ENCODE measurements at regions not wholly inside any gene's neighbourhood (a gene's known extent, or its start where the extent isn't known, plus 50 kb on each side); places are given as distances from the start of the nearest gene placed in this dataset.

DNA sequence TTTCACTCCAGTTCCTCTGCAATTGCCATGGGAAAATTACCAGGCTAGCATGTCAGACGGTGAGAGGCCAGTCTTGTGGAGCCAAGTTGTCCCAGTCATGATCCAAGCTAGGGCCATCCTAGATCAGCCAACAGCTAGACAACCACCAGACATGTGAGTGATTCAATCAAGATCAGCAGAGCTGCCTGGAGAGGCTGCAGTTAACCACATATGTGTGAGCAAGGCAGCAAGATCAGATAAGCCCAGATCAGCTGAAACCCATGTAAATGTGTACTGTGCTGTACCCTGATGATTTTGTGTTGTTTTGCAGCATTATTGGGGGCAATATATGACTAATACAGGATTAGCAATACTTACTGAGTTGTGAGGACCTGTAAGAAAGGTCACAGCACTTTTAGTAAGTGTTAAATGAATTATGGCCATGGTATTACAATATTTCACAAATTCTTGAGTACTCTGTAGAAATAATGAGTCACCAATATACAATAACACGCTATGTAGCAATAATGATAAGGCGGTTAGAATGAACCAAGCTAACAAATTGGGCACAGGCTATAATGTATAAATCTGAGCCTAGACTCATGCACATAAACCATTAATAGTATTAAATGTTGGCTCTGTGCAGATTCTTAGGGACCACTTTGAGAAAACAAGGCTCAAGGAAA lies 91.4 kb downstream of the SUDS3 start:
- Mint-ChIP-seq H3K4me1 (no peaks in the 10 kb centered on the region), H3K9me3 (no peaks in the 10 kb centered on the region), H3K4me3 (no peak overlapping the region), H3K36me3 (ENCODE audit: low read depth) (no peaks in the 10 kb centered on the region), H3K27me3 (ENCODE audit: low read depth) (no peaks in the 10 kb centered on the region), H3K27ac (no peak overlapping the region)
- no peak for TF ChIP-seq CTCF (IDR thresholded peaks at IDR 0.05; ENCODE audit: unreplicated experiment in 3 of 3)

DNA sequence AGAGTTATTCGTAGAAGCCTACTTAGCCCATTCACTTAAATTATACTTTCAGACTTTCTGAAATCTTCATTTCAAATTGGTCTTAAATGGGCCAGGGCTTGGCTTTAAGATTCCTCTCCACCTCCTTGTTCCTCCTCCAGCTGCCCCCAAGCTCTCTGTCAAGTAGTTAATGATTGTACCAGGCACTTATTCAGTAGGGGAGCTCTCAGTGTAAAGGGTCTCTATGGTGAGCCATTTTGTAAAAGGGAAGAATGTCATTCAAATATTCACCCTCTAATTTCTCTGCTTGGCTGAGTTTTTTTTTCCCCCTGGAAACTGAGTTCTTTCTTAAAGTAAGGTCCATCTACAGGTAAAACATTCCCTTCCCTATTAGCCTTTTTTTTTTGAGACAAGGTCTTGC lies 96.6 kb downstream of the SUDS3 start:
- Mint-ChIP-seq H3K4me1 (no peaks in the 10 kb centered on the region), H3K27ac (no peak overlapping the region), H3K9me3 (no peaks in the 10 kb centered on the region), H3K27me3 (ENCODE audit: low read depth) (peaks cover 5% of the 10 kb centered on the region), H3K4me3 (no peak overlapping the region), H3K36me3 (ENCODE audit: low read depth) (no peaks in the 10 kb centered on the region)
- TF ChIP-seq CTCF (IDR thresholded peaks at IDR 0.05; ENCODE audit: unreplicated experiment in 3 of 3): no peak

DNA sequence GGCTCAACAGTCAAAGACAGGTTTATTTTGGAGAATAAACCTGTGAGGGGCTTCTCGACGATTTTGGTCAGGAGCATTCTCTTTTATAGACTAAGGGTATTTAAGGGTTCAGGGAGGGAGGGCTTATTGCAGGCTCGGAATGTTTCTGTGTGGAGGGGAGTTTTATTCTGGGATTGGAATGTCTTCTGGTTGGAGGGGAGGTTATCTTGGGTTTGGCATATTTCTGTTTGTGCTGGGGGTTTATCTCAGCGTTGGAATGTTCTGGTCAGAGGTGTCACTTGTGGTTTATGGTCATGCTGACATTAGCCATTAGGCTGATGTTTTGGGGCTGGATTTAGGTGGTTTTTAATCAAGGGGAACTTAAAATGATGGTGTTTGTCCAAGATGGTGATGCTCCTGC lies 103.9 kb downstream of the SUDS3 start:
- no peak for TF ChIP-seq CTCF (IDR thresholded peaks at IDR 0.05; ENCODE audit: unreplicated experiment in 3 of 3)
- H3K36me3 Mint-ChIP-seq (ENCODE audit: low read depth): no peaks in the 10 kb centered on the region
- H3K9me3 Mint-ChIP-seq: no peaks in the 10 kb centered on the region
- H3K27ac Mint-ChIP-seq: no peak overlapping the region
- H3K4me1 Mint-ChIP-seq: no peaks in the 10 kb centered on the region
- no peak overlapping the region for H3K4me3 Mint-ChIP-seq
- H3K27me3 Mint-ChIP-seq (ENCODE audit: low read depth): peaks cover 3% of the 10 kb centered on the region

DNA sequence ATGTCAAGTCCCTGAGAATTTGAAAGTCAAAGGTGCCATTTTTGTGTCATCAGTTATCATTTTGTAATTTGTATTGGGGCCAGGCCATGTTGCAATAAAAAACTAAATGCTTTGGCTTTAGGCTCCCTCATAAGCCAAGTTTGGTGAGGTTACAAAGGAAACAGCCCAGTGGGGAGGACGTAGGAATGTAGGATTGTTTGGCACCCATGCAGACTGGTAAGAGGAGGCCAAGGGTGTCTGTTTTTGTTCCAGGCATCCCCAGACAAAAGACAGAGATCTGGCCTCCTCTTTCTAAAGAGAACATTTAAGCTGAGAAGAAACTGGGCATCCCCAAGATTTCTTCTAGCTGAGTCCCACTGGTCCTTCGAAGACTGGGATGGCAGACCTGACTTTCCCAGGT lies 111.7 kb downstream of the SUDS3 start:
- Mint-ChIP-seq H3K4me1 (no peaks in the 10 kb centered on the region), H3K9me3 (peaks cover 8% of the 10 kb centered on the region), H3K36me3 (ENCODE audit: low read depth) (no peaks in the 10 kb centered on the region), H3K27me3 (ENCODE audit: low read depth) (peaks cover 11% of the 10 kb centered on the region), H3K27ac (no peak overlapping the region), H3K4me3 (no peak overlapping the region)
- no peak for TF ChIP-seq CTCF (IDR thresholded peaks at IDR 0.05; ENCODE audit: unreplicated experiment in 3 of 3)

GRCh38 chr12:118493962-118494361 lies 117.6 kb downstream of the SUDS3 start:
- H3K27me3 Mint-ChIP-seq (ENCODE audit: low read depth): peaks cover 6% of the 10 kb centered on the region
- no peaks in the 10 kb centered on the region for H3K4me1 Mint-ChIP-seq
- no peak for TF ChIP-seq CTCF (IDR thresholded peaks at IDR 0.05; ENCODE audit: unreplicated experiment in 3 of 3)
- H3K4me3 Mint-ChIP-seq: no peak overlapping the region
- no peak overlapping the region for H3K27ac Mint-ChIP-seq
- H3K36me3 Mint-ChIP-seq (ENCODE audit: low read depth): no peaks in the 10 kb centered on the region
- peaks cover 3% of the 10 kb centered on the region for H3K9me3 Mint-ChIP-seq

DNA sequence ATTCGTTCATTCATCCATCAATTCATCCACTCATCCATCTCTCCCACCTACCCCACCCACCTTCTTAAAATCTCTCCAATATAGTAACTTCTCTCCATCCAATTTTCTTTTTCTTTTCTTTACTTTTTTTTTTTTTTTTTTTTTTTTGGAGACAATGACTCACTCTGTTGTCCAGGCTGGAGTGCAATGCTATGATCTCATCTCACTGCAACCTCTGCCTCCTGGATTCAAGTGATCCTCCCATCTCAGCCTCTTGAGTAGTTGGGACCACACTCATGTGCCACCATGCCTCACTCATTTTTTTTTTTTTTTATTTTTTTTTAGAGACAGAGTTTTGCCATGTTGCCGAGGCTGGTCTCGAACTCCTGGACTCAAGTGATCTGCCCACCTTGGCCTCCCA lies 118.4 kb downstream of the SUDS3 start:
- no peaks in the 10 kb centered on the region for H3K9me3 Mint-ChIP-seq
- no peaks in the 10 kb centered on the region for H3K4me1 Mint-ChIP-seq
- no peak overlapping the region for H3K4me3 Mint-ChIP-seq
- no peak for TF ChIP-seq CTCF (IDR thresholded peaks at IDR 0.05; ENCODE audit: unreplicated experiment in 3 of 3)
- H3K27ac Mint-ChIP-seq: no peak overlapping the region
- no peaks in the 10 kb centered on the region for H3K36me3 Mint-ChIP-seq (ENCODE audit: low read depth)
- H3K27me3 Mint-ChIP-seq (ENCODE audit: low read depth): peaks cover 6% of the 10 kb centered on the region
